ENCODE measurements at regions not wholly inside any gene's neighbourhood (a gene's known extent, or its start where the extent isn't known, plus 50 kb on each side); places are given as distances from the start of the nearest gene placed in this dataset.

GRCh38 chr13:84339456-84339855 lies 457.2 kb upstream of the SLITRK1 start:
- DNase-seq (ENCODE audit: insufficient read length, low spot score) (no peak), FAIRE-seq (no peak)
- TF ChIP-seq CTCF (IDR thresholded peaks at IDR 0.05; ENCODE audit: insufficient read depth, missing control alignments) = no peak

DNA sequence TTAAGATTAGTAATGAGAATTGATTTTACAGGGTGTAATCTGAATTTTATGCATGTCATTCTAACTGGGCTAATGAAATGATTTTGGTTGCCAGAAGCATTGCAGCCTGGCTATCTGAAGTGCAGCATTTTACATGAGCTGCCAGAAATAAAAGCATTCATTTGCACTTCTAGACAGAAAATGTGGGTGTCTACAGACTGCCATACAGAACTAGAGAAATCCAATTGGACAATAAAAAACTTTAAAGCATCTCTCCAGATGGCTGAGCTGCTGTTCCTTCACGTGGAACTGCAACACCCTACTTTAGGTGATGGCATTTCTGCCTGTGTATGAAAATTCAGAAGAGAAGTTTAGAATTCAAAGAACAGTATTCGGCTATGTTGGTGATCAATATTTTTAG lies 450.1 kb upstream of the SLITRK1 start:
- FAIRE-seq (no peak), DNase-seq (ENCODE audit: insufficient read length, low spot score) (no peak)
- TF ChIP-seq CTCF (IDR thresholded peaks at IDR 0.05; ENCODE audit: insufficient read depth, missing control alignments) = no peak

- no peak for TF ChIP-seq CTCF (IDR thresholded peaks at IDR 0.05; ENCODE audit: insufficient read depth, missing control alignments)
- DNase-seq (ENCODE audit: insufficient read length, low spot score) (no peak), FAIRE-seq (no peak)
Observed at GRCh38 chr13:84315527-84315926, 433.3 kb upstream of the SLITRK1 start.

GRCh38 chr13:84303035-84303434 lies 420.8 kb upstream of the SLITRK1 start:
- FAIRE-seq (no peak), DNase-seq (ENCODE audit: insufficient read length, low spot score) (no peak)

GRCh38 chr13:84297251-84297650 lies 415.0 kb upstream of the SLITRK1 start:
- TF ChIP-seq CTCF (IDR thresholded peaks at IDR 0.05; ENCODE audit: insufficient read depth, missing control alignments) = no peak
- DNase-seq (ENCODE audit: insufficient read length, low spot score) = no peak
- FAIRE-seq = no peak

More at GRCh38 chr13:84303035-84303434, 420.8 kb upstream of the SLITRK1 start:
- no peak for TF ChIP-seq CTCF (IDR thresholded peaks at IDR 0.05; ENCODE audit: insufficient read depth, missing control alignments)

DNA sequence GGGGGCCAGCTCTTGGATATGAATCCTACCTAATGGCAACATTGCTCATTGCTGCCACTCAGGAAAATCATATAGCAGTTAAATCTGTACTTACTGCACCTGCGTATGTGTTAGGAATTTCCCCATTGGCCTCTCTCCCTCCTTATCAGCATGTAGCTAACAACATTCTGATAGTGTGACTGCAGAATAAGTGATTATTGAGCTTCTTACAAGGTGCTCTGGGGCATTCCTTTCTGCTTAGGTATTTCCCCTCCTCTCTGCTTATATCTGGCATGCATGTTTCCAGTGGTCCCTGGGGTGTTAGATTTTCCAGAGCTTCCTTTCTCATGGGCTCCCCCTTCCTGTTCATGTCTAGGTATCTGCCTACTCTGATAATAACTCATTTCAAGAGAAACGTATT lies 414.1 kb upstream of the SLITRK1 start:
- FAIRE-seq (no peak), DNase-seq (ENCODE audit: insufficient read length, low spot score) (no peak)
- no peak for TF ChIP-seq CTCF (IDR thresholded peaks at IDR 0.05; ENCODE audit: insufficient read depth, missing control alignments)

- no peak for FAIRE-seq
- no peak for TF ChIP-seq CTCF (IDR thresholded peaks at IDR 0.05; ENCODE audit: insufficient read depth, missing control alignments)
- DNase-seq (ENCODE audit: insufficient read length, low spot score) = no peak
Observed at GRCh38 chr13:84294576-84294975, 412.3 kb upstream of the SLITRK1 start.
